HG03066 (cell line): ENCODE measurements at regions not wholly inside any gene's neighbourhood (a gene's known extent, or its start where the extent isn't known, plus 50 kb on each side); places are given as distances from the start of the nearest gene placed in this dataset.
"Not testable (repeated sequence)": the region's sequence is repeated elsewhere in the genome, so short reads cannot be mapped to it uniquely, and the experiment has no call there.

Experiments
- ATAC-seq: cut with Tn5 transposase; IDR thresholded peaks from one replicate; pipeline ENCODE4 v1.9.1; 2021; ENCODE audit warnings: low read depth; ENCODE audit not compliant: unreplicated experiment

- ATAC-seq = no peak
These were observed 399.0 kb upstream of the KCNMB2 start for GRCh38 chr3:178137206-178137605.

GRCh38 chr3:178137831-178138230 is 398.4 kb upstream of the KCNMB2 start:
- ATAC-seq = no peak

- no peak for ATAC-seq
These were observed 397.1 kb upstream of the KCNMB2 start for GRCh38 chr3:178139116-178139515.

GRCh38 chr3:178140531-178141304 is 395.5 kb upstream of the KCNMB2 start:
- no peak for ATAC-seq

- ATAC-seq = not testable (repeated sequence)
These were observed 394.9 kb upstream of the KCNMB2 start for GRCh38 chr3:178141305-178141684.

GRCh38 chr3:178146406-178146831 is 389.8 kb upstream of the KCNMB2 start:
- ATAC-seq = no peak

- no peak for ATAC-seq
These were observed 389.2 kb upstream of the KCNMB2 start for GRCh38 chr3:178147001-178147400.

- no peak for ATAC-seq
These were observed 384.0 kb upstream of the KCNMB2 start for GRCh38 chr3:178152031-178152806.

- ATAC-seq = no peak
These were observed 383.2 kb upstream of the KCNMB2 start for GRCh38 chr3:178152988-178153387.

GRCh38 chr3:178155521-178155920 is 380.7 kb upstream of the KCNMB2 start:
- ATAC-seq = no peak

GRCh38 chr3:178156301-178156700 is 379.9 kb upstream of the KCNMB2 start:
- no peak for ATAC-seq

- ATAC-seq = no peak
These were observed 376.5 kb upstream of the KCNMB2 start for GRCh38 chr3:178159691-178160220.

GRCh38 chr3:178169421-178169820 is 366.8 kb upstream of the KCNMB2 start:
- no peak for ATAC-seq

- ATAC-seq = no peak
These were observed 365.3 kb upstream of the KCNMB2 start for GRCh38 chr3:178170698-178171535.

GRCh38 chr3:178172121-178172520 is 364.1 kb upstream of the KCNMB2 start:
- no peak for ATAC-seq

GRCh38 chr3:178174201-178174915 is 361.9 kb upstream of the KCNMB2 start:
- no peak for ATAC-seq

- ATAC-seq = no peak
These were observed 355.1 kb upstream of the KCNMB2 start for GRCh38 chr3:178181088-178181487.

GRCh38 chr3:178181784-178182183 is 354.5 kb upstream of the KCNMB2 start:
- ATAC-seq = no peak

- ATAC-seq = no peak
These were observed 353.9 kb upstream of the KCNMB2 start for GRCh38 chr3:178182337-178182779.

- ATAC-seq = no peak
These were observed 351.4 kb upstream of the KCNMB2 start for GRCh38 chr3:178184833-178185232.
